Keratinocyte (primary cell): ENCODE measurements at regions not wholly inside any gene's neighbourhood (a gene's known extent, or its start where the extent isn't known, plus 50 kb on each side); places are given as distances from the start of the nearest gene placed in this dataset.

Experiments used
- CTCF ChIP-seq, 3 experiments: IDR thresholded peaks in 1 of 3; conservative IDR thresholded peaks in 1 of 3; optimal IDR thresholded peaks in 1 of 3; 2 replicates in 2 of 3; 3 replicates in 1 of 3; pipeline versions ENCODE3 to v1.5.1; 2011; ENCODE audit warnings: low read length in 3 of 3, mild to moderate bottlenecking in 3 of 3, moderate library complexity in 2 of 3, control low read depth in 1 of 3, inconsistent platforms in 1 of 3; ENCODE audit not compliant: insufficient read depth in 2 of 3; ENCODE audit errors: extremely low read depth in 1 of 3
- EZH2 ChIP-seq: IDR thresholded peaks from one replicate; pipeline ENCODE4 v1.6.1; 2012; ENCODE audit warnings: inconsistent platforms, mild to moderate bottlenecking, low read length, moderate library complexity

DNA sequence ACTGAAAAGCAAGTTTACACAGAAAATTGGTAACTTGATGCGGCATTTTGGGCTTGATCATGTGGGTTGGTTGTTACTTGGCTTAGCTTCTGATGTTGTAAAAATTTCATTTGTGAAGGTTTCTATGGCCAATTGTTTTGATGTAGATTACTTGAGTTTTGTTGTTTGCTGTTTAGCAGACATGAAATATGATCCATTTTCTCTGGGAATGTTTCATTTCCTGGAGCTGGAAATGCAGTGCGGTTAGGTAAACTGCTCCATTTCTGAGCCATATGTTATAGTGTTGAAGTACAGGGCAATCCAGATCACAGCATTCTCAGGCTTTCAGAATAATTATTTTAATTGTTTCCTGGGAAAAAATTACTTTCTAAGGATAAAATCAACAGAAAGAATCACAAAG, 396.9 kb downstream of the ENC1 start:
- TF ChIP-seq CTCF (optimal IDR thresholded peaks at IDR 0.05 in 1 of 3, IDR thresholded peaks at IDR 0.05 in 1 of 3, conservative IDR thresholded peaks at IDR 0.05 in 1 of 3; ENCODE audit: extremely low read depth in 1 of 3, insufficient read depth in 2 of 3, low read length in 3 of 3) (no peak), EZH2 (no peak)
